ENCODE measurements at regions not wholly inside any gene's neighbourhood (a gene's known extent, or its start where the extent isn't known, plus 50 kb on each side); places are given as distances from the start of the nearest gene placed in this dataset.

- H3K4me3 ChIP-seq (ENCODE audit: low read length): no peak overlapping the region
- H2AFZ ChIP-seq (ENCODE audit: low read depth, low read length): no peak overlapping the region
- no peaks in the 10 kb centered on the region for H3K9me3 ChIP-seq (ENCODE audit: low read length)
- H3K36me3 ChIP-seq (ENCODE audit: insufficient read depth, low read length): no peaks in the 10 kb centered on the region
- no peaks in the 10 kb centered on the region for H3K27me3 ChIP-seq (ENCODE audit: insufficient read depth, low read length)
- peaks cover 5% of the 10 kb centered on the region for H3K4me1 ChIP-seq (ENCODE audit: insufficient read depth, low read length)
These were observed 72.1 kb upstream of the MAGI1 start for GRCh38 chr3:66110840-66111239.

- H3K27me3 ChIP-seq (ENCODE audit: insufficient read depth, low read length): no peaks in the 10 kb centered on the region
- peaks cover 2% of the 10 kb centered on the region for H3K4me1 ChIP-seq (ENCODE audit: insufficient read depth, low read length)
- no peaks in the 10 kb centered on the region for H3K36me3 ChIP-seq (ENCODE audit: insufficient read depth, low read length)
- H3K9me3 ChIP-seq (ENCODE audit: low read length): no peaks in the 10 kb centered on the region
- H3K4me3 ChIP-seq (ENCODE audit: low read length): no peak overlapping the region
- H2AFZ ChIP-seq (ENCODE audit: low read depth, low read length): no peak overlapping the region
These were observed 69.1 kb upstream of the MAGI1 start for GRCh38 chr3:66107855-66108254.

- H3K4me1 ChIP-seq (ENCODE audit: insufficient read depth, low read length): peaks cover 2% of the 10 kb centered on the region
- H3K9me3 ChIP-seq (ENCODE audit: low read length): no peaks in the 10 kb centered on the region
- no peak overlapping the region for H2AFZ ChIP-seq (ENCODE audit: low read depth, low read length)
- H3K4me3 ChIP-seq (ENCODE audit: low read length): no peak overlapping the region
- no peaks in the 10 kb centered on the region for H3K36me3 ChIP-seq (ENCODE audit: insufficient read depth, low read length)
- H3K27me3 ChIP-seq (ENCODE audit: insufficient read depth, low read length): no peaks in the 10 kb centered on the region
These were observed 68.1 kb upstream of the MAGI1 start for GRCh38 chr3:66106788-66107187.

GRCh38 chr3:66104535-66104934 is 65.8 kb upstream of the MAGI1 start:
- H3K9me3 ChIP-seq (ENCODE audit: low read length): no peaks in the 10 kb centered on the region
- no peak overlapping the region for H3K4me3 ChIP-seq (ENCODE audit: low read length)
- no peak overlapping the region for H2AFZ ChIP-seq (ENCODE audit: low read depth, low read length)
- H3K36me3 ChIP-seq (ENCODE audit: insufficient read depth, low read length): no peaks in the 10 kb centered on the region
- peaks cover 6% of the 10 kb centered on the region for H3K4me1 ChIP-seq (ENCODE audit: insufficient read depth, low read length)
- H3K27me3 ChIP-seq (ENCODE audit: insufficient read depth, low read length): no peaks in the 10 kb centered on the region

- Histone ChIP-seq H3K9me3 (ENCODE audit: low read length) (no peaks in the 10 kb centered on the region), H3K4me1 (ENCODE audit: insufficient read depth, low read length) (peaks cover 6% of the 10 kb centered on the region), H3K4me3 (ENCODE audit: low read length) (no peak overlapping the region), H3K27me3 (ENCODE audit: insufficient read depth, low read length) (no peaks in the 10 kb centered on the region), H3K36me3 (ENCODE audit: insufficient read depth, low read length) (no peaks in the 10 kb centered on the region), H2AFZ (ENCODE audit: low read depth, low read length) (no peak overlapping the region)
These were observed 65.0 kb upstream of the MAGI1 start for GRCh38 chr3:66103729-66104128.

- no peaks in the 10 kb centered on the region for H3K9me3 ChIP-seq (ENCODE audit: low read length)
- no peaks in the 10 kb centered on the region for H3K36me3 ChIP-seq (ENCODE audit: insufficient read depth, low read length)
- H3K4me3 ChIP-seq (ENCODE audit: low read length): no peak overlapping the region
- H3K27me3 ChIP-seq (ENCODE audit: insufficient read depth, low read length): no peaks in the 10 kb centered on the region
- H2AFZ ChIP-seq (ENCODE audit: low read depth, low read length): no peak overlapping the region
- peaks cover 6% of the 10 kb centered on the region for H3K4me1 ChIP-seq (ENCODE audit: insufficient read depth, low read length)
These were observed 63.2 kb upstream of the MAGI1 start for GRCh38 chr3:66101901-66102300.

- no peaks in the 10 kb centered on the region for H3K27me3 ChIP-seq (ENCODE audit: insufficient read depth, low read length)
- H2AFZ ChIP-seq (ENCODE audit: low read depth, low read length): no peak overlapping the region
- H3K4me3 ChIP-seq (ENCODE audit: low read length): no peak overlapping the region
- no peaks in the 10 kb centered on the region for H3K36me3 ChIP-seq (ENCODE audit: insufficient read depth, low read length)
- H3K9me3 ChIP-seq (ENCODE audit: low read length): peaks cover 5% of the 10 kb centered on the region
- H3K4me1 ChIP-seq (ENCODE audit: insufficient read depth, low read length): peaks cover 4% of the 10 kb centered on the region
These were observed 60.9 kb upstream of the MAGI1 start for GRCh38 chr3:66099541-66100065.

GRCh38 chr3:66098436-66098835 is 59.7 kb upstream of the MAGI1 start:
- Histone ChIP-seq H3K4me3 (ENCODE audit: low read length) (no peak overlapping the region), H3K4me1 (ENCODE audit: insufficient read depth, low read length) (peaks cover 4% of the 10 kb centered on the region), H3K27me3 (ENCODE audit: insufficient read depth, low read length) (no peaks in the 10 kb centered on the region), H3K9me3 (ENCODE audit: low read length) (peaks cover 5% of the 10 kb centered on the region), H3K36me3 (ENCODE audit: insufficient read depth, low read length) (no peaks in the 10 kb centered on the region), H2AFZ (ENCODE audit: low read depth, low read length) (no peak overlapping the region)

GRCh38 chr3:66097647-66098046 is 58.9 kb upstream of the MAGI1 start:
- peaks cover 5% of the 10 kb centered on the region for H3K9me3 ChIP-seq (ENCODE audit: low read length)
- H3K4me1 ChIP-seq (ENCODE audit: insufficient read depth, low read length): peaks cover 4% of the 10 kb centered on the region

GRCh38 chr3:66095295-66096001 is 56.7 kb upstream of the MAGI1 start:
- Histone ChIP-seq H3K36me3 (ENCODE audit: insufficient read depth, low read length) (no peaks in the 10 kb centered on the region), H3K4me3 (ENCODE audit: low read length) (no peak overlapping the region), H2AFZ (ENCODE audit: low read depth, low read length) (no peak overlapping the region), H3K4me1 (ENCODE audit: insufficient read depth, low read length) (peaks cover 4% of the 10 kb centered on the region), H3K9me3 (ENCODE audit: low read length) (peaks cover 5% of the 10 kb centered on the region), H3K27me3 (ENCODE audit: insufficient read depth, low read length) (no peaks in the 10 kb centered on the region)

More at GRCh38 chr3:66097647-66098046, 58.9 kb upstream of the MAGI1 start:
- H3K27me3 ChIP-seq (ENCODE audit: insufficient read depth, low read length): no peaks in the 10 kb centered on the region
- no peaks in the 10 kb centered on the region for H3K36me3 ChIP-seq (ENCODE audit: insufficient read depth, low read length)
- no peak overlapping the region for H3K4me3 ChIP-seq (ENCODE audit: low read length)
- no peak overlapping the region for H2AFZ ChIP-seq (ENCODE audit: low read depth, low read length)

- H3K9me3 ChIP-seq (ENCODE audit: low read length): peaks cover 5% of the 10 kb centered on the region
- no peak overlapping the region for H3K4me3 ChIP-seq (ENCODE audit: low read length)
- H3K36me3 ChIP-seq (ENCODE audit: insufficient read depth, low read length): no peaks in the 10 kb centered on the region
- no peaks in the 10 kb centered on the region for H3K27me3 ChIP-seq (ENCODE audit: insufficient read depth, low read length)
- no peak overlapping the region for H2AFZ ChIP-seq (ENCODE audit: low read depth, low read length)
- no peaks in the 10 kb centered on the region for H3K4me1 ChIP-seq (ENCODE audit: insufficient read depth, low read length)
These were observed 55.3 kb upstream of the MAGI1 start for GRCh38 chr3:66093981-66094380.

- no peak overlapping the region for H3K4me3 ChIP-seq (ENCODE audit: low read length)
These were observed 53.7 kb upstream of the MAGI1 start for GRCh38 chr3:66092175-66092995.

More at GRCh38 chr3:66092175-66092995, 53.7 kb upstream of the MAGI1 start:
- Histone ChIP-seq H3K36me3 (ENCODE audit: insufficient read depth, low read length) (no peaks in the 10 kb centered on the region), H2AFZ (ENCODE audit: low read depth, low read length) (no peak overlapping the region), H3K27me3 (ENCODE audit: insufficient read depth, low read length) (no peaks in the 10 kb centered on the region), H3K9me3 (ENCODE audit: low read length) (peaks cover 5% of the 10 kb centered on the region), H3K4me1 (ENCODE audit: insufficient read depth, low read length) (no peaks in the 10 kb centered on the region)
